22Rv1 (cell line): ENCODE measurements at regions not wholly inside any gene's neighbourhood (a gene's known extent, or its start where the extent isn't known, plus 50 kb on each side); places are given as distances from the start of the nearest gene placed in this dataset.

Source experiments
- CTCF ChIP-seq: fragments of 450-650 bp; IDR thresholded peaks from 2 replicates; pipeline ENCODE4 v1.5.1; 2017; ENCODE audit warnings: mild to moderate bottlenecking
- ZFX ChIP-seq: fragments of 450-650 bp; IDR thresholded peaks from 2 replicates; pipeline ENCODE4 v1.6.1; 2017; ENCODE audit warnings: antibody characterized with exemption, borderline replicate concordance

GRCh38 chr12:43288671-43289425 lies 263.2 kb downstream of the ADAMTS20 start:
- TF ChIP-seq CTCF (no peak), ZFX (no peak)
